ENCODE measurements at regions not wholly inside any gene's neighbourhood (a gene's known extent, or its start where the extent isn't known, plus 50 kb on each side); places are given as distances from the start of the nearest gene placed in this dataset.

GRCh38 chr1:88434836-88435235 is 249.2 kb upstream of the PKN2 start:
- DNase-seq (ENCODE audit: low spot score) (no peak), FAIRE-seq (no peak)

GRCh38 chr1:88441022-88441421 is 243.1 kb upstream of the PKN2 start:
- FAIRE-seq = no peak
- DNase-seq (ENCODE audit: low spot score) = no peak

GRCh38 chr1:88451856-88452255 is 232.2 kb upstream of the PKN2 start:
- no peak for FAIRE-seq

GRCh38 chr1:88453295-88453694 is 230.8 kb upstream of the PKN2 start:
- no peak for DNase-seq (ENCODE audit: low spot score)
- FAIRE-seq = no peak

More at GRCh38 chr1:88451856-88452255, 232.2 kb upstream of the PKN2 start:
- DNase-seq (ENCODE audit: low spot score) = no peak

GRCh38 chr1:88454781-88455180 is 229.3 kb upstream of the PKN2 start:
- FAIRE-seq (no peak), DNase-seq (ENCODE audit: low spot score) (no peak)

- no peak for DNase-seq (ENCODE audit: low spot score)
- no peak for FAIRE-seq
Observed at GRCh38 chr1:88455621-88456256, 228.3 kb upstream of the PKN2 start.

- FAIRE-seq (no peak), DNase-seq (ENCODE audit: low spot score) (no peak)
Observed at GRCh38 chr1:88457197-88457596, 226.9 kb upstream of the PKN2 start.

GRCh38 chr1:88461007-88461406 is 223.1 kb upstream of the PKN2 start:
- no peak for FAIRE-seq
- DNase-seq (ENCODE audit: low spot score) = no peak

- FAIRE-seq (no peak), DNase-seq (ENCODE audit: low spot score) (no peak)
Observed at GRCh38 chr1:88462096-88462487, 222.0 kb upstream of the PKN2 start.

- DNase-seq (ENCODE audit: low spot score) = peak; percentile 19
- FAIRE-seq = no peak
Observed at GRCh38 chr1:88462488-88463261, 221.4 kb upstream of the PKN2 start.

- DNase-seq (ENCODE audit: low spot score) = no peak
- FAIRE-seq = no peak
Observed at GRCh38 chr1:88463401-88463985, 220.6 kb upstream of the PKN2 start.

GRCh38 chr1:88466011-88466410 is 218.1 kb upstream of the PKN2 start:
- FAIRE-seq (no peak), DNase-seq (ENCODE audit: low spot score) (no peak)

- FAIRE-seq (no peak), DNase-seq (ENCODE audit: low spot score) (no peak)
Observed at GRCh38 chr1:88466899-88467580, 217.0 kb upstream of the PKN2 start.

- DNase-seq (ENCODE audit: low spot score) (no peak), FAIRE-seq (no peak)
Observed at GRCh38 chr1:88472298-88472697, 211.8 kb upstream of the PKN2 start.

- FAIRE-seq = no peak
- no peak for DNase-seq (ENCODE audit: low spot score)
Observed at GRCh38 chr1:88472714-88473113, 211.4 kb upstream of the PKN2 start.

GRCh38 chr1:88474555-88475304 is 209.3 kb upstream of the PKN2 start:
- FAIRE-seq = no peak
- no peak for DNase-seq (ENCODE audit: low spot score)

GRCh38 chr1:88484881-88485280 is 199.2 kb upstream of the PKN2 start:
- no peak for DNase-seq (ENCODE audit: low spot score)
- no peak for FAIRE-seq

- no peak for DNase-seq (ENCODE audit: low spot score)
- no peak for FAIRE-seq
Observed at GRCh38 chr1:88488237-88488636, 195.8 kb upstream of the PKN2 start.

GRCh38 chr1:88490676-88491075 is 193.4 kb upstream of the PKN2 start:
- FAIRE-seq (no peak), DNase-seq (ENCODE audit: low spot score) (no peak)

- DNase-seq (ENCODE audit: low spot score) (no peak), FAIRE-seq (no peak)
Observed at GRCh38 chr1:88499671-88500070, 184.4 kb upstream of the PKN2 start.

- DNase-seq (ENCODE audit: low spot score) = no peak
- FAIRE-seq = no peak
Observed at GRCh38 chr1:88502886-88503285, 181.2 kb upstream of the PKN2 start.
